ENCODE measurements at regions not wholly inside any gene's neighbourhood (a gene's known extent, or its start where the extent isn't known, plus 50 kb on each side); places are given as distances from the start of the nearest gene placed in this dataset.
"Not testable (repeated sequence)": the region's sequence is repeated elsewhere in the genome, so short reads cannot be mapped to it uniquely, and the experiment has no call there.

DNA sequence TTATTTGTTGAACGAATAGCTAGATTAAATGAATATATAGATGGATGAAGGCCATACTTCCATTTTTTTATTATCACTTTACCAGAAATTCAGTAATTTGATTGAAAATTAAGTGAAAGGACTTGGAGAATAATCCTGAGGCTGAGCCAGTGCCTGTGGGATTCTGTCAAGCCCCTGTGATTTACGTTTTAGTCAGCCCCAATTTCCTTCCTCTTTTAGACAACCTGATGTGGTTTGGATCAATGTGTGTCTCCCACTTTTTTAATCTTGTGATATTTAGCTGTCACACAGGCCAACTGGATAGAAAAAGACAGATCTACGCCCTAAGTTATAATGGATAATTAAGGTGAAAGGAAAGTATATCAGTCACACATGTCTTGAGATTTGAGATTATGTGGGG, 188.8 kb downstream of the EDN1 start:
- DNase-seq, result no peak

DNA sequence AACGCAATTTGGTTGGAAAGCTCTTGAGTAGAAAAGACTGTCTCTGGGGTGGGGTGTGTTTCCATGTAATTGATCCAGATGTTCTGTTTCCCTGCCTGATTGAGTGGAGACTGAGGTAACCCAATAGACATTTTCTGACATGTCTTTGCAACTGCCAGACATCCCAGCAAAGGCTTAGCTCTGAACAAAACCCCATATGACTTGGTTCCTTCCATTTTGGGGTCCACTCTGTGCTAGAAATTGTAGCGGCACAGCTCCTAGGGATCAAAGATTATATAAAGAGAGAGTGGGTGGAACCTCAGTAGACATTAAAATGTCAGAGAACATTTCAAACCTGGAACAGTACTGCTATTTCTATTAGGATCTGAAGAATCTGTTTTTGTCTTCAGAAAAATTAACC, 189.3 kb downstream of the EDN1 start:
- DNase-seq, result no peak

DNA sequence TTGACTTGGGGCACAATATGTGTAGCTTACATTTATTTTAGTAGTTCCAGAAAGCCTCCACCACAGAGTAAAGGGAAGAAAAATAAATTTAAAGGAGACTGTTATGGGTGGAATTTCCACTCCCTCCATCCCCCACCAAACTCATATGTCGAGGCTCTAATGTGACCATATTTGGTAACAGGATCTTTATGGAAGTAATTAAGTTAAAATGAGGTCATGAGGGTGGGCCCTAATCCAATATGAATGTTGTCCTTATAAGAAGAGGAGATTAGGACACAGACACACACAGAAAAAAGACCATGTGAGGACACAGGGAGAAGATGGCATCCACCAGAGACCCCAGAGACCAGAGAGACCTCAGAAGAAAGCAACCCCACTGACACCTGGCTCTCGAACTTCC, 189.7 kb downstream of the EDN1 start:
- DNase-seq, result no peak

DNA sequence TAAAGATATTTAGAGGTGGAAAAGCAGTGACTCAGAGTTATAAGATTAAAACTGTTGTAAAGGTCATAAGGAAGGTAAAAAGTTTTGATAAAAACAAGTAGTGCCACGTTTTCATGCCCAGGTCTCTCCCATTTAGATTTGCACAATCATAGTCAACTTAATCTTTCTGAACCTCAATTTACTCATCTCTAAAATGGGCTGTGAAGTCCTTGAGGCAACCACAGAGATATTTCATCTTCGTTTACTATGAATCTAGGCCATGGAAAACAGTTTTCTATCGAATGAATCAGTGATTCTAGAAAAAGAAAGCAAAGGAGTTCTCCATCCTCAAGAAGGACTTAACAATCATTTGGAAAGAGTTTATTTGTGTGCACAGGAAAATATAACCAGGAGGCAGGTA, 190.2 kb downstream of the EDN1 start:
- no peak for DNase-seq

DNA sequence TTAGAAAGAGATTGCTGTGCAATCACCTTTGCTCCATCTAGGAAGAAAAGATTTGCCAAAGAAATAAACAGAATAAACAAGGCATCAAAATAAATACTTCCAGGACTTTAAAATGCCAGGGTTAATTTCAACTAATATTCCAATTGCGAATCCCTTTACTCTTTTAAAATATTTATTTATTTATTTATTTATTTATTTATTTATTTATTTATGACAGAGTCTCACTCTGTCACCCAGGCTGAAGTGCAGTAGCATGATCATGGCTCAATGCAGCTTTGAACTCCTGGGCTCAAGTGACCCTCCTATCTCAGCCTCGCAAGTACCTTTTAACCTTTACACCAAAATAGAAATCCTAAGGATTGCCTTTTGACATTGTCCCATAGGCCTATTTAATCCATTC, 191.1 kb downstream of the EDN1 start:
- DNase-seq, result no peak

DNA sequence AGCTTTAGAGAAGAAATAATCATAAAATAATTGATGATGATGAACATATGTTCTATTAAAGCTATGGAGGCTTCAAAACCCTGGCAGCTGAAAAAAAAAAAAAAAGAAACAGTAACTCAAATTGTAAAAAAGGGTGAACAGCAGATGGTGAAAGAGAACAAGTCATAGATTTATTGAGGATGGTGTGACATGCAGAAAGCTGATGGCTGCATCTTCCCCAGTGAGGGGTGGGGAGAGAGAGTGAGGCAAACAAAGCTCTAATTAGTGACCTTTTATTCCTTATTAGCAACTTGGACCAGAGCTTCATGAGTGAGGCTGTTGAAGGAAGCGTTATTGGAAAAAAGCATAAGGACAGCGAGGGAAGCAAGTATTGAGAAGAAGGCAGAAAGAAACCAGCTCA, 191.7 kb downstream of the EDN1 start:
- no peak for DNase-seq

DNA sequence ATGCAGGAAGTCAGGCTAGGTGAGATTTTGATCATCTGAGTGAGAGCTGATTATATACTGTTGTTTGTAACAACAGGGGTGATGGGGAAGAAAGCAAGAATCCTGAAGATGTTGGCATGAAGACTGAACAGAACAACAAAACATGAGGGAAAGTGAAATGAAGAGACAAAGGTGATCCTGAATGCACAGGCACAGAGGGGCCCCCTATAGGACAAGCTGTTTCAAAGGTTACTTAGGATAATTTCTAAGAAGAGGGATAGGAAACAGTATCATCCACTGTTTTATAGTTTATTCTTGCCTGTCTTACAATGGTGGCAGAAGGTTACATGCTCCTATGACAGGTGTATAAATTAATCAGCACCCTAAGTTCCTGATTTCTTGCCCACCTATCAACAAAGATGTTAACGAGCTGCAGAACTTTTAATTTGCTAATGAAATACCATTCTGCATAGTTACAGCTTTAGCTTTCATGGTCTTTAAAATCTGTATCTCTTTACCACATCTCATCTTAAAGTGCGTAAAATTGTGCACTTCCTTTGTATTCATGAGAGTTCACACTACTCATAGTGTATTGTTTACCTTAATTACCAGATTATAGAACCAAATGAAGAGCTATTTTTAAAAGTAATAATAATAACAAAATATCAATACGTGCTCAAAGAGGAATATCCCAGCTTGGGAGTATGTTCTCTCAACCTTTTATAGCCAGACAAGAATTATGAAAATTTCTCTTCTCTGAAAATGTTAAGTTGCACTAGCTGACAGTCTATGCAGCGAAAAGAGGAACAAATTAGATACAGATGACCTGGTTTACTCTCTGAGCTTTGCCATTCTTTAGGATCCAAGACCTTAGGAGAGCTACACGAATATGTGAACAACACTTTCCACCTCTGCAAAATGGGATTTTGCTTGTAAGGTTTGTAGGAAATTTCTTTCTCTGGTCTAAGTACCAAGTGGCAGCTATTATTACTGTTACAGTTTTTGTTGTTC, 192.5 kb downstream of the EDN1 start:
- no peak for DNase-seq

DNA sequence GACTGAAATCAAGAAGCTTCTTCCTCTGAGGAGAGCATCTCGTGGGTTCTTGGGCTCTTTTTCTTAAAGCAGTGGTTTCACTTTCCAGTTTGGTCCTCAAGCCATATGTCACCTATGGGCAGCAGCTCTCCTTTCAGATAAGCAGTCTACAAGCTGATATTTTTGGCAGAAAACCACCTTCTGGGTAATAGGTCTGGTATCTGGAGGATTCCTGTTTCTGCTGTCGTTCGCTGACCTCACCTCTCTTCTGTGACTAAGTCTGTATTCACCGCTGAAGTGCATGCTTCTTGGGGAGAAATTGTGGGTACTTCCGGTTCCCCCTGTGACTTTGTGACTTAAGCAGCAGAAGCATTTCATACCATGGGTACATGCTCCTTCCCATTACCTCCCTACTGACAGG, 193.6 kb downstream of the EDN1 start:
- no peak for DNase-seq

DNA sequence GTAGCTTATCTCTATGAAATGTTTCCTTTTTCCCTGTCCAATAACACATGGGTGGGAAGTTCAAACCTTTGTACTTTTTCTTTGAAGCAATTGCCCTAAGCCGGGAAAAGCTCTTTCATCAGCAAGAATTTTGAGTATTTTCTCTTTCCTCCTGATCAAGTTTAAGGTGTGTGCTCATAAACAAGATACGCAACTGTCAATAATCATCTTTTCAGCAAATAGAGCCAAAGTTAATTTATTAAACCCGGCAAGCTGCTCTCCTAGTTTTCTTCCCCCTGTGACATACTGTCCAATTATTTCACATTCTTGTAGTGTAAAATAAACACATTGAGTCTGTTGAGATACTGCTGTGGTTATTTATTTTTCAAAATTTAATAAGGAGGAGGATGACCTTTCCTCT, 194.4 kb downstream of the EDN1 start:
- DNase-seq, result no peak

DNA sequence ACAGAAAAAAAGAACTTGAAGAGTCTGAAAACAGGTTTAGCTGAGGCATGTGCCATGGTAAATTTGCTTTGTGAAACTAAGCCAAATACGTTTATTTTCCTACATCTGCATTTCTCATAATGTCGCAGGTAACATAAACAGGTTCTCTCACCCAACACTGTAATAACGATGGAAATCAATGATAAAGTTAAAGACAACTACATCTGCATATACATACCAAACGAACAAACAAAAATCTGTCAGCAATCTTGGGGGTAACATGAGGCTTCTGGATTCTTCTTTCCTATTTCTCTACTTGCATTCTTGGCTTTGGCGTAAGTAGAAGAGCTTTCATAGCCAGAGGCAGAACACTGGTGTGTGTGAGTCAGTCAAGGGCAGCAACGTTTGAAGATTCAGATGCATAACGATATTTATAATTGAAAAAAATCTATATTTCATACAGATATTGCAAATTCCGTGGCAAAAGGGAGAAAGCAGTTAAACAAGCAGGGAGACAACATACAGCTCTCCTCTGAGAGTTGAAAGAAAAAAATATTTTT, 195.1 kb downstream of the EDN1 start:
- DNase-seq, result no peak

DNA sequence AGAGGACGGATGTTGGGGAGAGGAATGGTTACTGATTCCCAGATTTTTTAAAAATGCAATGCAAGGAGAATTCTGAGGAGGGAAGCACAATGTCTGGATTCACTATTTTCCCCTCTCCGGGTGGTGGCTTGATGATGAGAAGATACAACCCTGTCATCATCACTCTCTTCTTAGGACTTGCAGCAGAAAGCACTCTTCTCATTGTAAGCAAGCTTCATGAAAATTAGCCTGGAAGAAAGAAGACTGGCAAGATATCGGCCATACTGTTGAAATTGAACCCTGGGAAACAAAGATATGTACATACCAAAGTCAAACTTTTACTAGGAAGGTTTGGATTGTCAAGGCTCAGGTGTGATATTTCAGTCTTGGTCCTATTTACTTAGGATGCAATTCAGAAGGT, 195.7 kb downstream of the EDN1 start:
- no peak for DNase-seq

DNA sequence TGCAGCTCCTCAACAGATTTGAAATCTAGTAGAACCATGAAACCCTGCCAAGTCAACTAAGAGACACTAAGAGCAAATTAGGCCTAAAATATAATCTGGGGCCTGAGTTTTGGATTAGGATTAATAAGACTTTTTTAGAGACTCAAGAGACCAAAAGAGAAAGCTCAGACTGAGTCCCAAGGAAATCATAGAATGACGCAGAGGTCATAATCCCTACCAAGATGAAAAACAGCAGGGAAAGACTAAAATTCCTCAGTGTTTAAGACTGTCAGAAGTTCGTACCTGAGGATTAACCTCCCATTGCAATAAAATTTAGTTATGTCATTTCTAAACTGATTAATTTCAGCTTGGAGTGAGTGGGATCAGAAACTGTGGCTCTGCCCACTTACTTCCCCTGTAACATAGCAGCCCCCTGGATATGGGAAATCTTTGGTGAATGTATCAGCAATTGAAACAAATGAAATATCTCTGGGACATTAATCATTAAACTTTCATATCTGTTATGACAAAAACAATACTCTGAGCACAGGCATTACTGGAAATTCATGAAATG, 200.3 kb downstream of the EDN1 start:
- no peak for DNase-seq

DNA sequence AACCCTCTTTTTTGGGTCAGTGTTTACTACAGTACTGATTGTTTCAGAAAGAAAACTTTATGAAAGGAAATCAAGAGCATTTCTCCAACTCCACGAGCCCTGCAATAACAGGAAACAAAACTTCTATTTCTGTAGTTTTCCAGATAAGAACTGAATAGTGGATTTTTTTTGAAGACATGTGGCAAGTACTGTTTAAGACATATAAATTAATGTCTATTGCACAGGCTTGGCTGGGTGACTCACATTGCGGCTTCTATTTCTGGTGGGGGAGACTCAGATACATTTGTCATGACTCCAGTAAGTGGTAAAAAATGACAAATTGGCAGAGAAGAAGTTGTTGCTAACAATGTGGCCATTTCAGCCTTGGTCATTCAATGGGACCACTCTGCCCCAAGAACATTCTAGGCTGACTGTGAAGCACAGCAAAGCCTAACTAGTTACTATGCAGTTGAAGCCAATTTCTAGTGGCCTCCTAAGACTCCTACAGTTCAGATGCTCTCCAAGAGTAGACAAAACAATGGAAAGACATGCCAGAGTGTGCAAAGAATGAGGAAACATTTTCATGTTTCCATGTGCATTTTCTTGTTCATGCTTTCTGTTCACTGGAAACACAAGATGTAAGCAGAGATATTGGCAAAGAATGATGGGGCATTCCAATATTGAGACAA, 200.9 kb downstream of the EDN1 start:
- no peak for DNase-seq

DNA sequence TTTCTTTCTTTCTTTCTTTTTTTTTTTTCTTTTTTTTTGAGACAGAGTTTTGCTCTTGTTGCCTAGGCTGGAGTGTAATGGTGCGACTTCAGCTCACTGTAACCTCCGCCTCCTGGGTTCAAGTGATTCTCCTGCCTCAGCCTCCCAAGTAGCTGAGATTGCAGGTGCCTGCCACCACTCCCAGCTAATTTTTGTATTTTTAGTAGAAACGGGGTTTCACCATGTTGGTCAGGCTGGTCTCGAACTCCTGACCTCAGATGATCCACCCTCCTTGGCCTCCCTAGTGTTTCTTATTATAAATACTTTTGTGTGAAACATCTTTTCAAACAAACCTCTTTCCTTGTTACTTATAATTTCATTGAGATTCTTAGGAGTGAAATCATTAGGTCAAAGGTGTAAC, 202.8 kb downstream of the EDN1 start:
- not testable (repeated sequence) for DNase-seq

DNA sequence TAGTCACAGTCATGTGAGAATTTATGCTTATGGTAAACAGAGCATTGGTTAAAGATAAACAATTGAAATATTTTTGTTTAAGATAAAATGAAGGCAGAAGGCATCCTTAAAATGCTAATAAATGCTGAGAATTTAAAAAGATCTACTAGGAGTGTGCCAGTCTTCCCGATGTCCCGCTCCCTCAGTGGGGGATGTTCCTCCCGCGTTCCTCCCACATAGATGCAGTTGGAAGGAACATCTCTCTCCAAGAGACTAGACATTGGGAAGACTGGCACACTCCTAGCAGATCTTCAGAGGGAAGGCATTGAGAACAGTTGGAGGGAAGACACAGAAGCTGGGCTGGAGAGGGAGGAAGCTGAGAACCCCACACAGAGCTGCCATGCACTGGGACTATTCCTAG, 203.3 kb downstream of the EDN1 start:
- DNase-seq, result no peak

DNA sequence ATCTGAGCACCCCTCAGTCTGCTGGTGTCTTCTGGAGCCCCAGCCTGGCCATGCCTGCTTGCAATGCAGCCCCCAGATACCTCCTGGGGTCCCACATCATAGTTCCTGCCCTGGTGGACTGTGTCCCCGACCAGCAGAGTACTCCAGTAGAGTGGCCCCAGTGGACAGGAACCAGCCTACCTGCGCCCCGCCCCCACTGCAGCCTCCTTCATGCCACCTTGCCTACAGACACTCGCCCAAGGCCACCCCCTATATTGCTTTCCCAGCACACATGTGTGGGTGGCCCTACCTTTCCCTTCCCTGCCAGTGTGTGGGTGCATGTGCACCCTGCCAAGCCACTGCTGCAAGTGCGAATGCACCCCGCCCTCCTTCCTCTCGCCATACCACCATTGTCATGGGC, 204.0 kb downstream of the EDN1 start:
- DNase-seq, result no peak

DNA sequence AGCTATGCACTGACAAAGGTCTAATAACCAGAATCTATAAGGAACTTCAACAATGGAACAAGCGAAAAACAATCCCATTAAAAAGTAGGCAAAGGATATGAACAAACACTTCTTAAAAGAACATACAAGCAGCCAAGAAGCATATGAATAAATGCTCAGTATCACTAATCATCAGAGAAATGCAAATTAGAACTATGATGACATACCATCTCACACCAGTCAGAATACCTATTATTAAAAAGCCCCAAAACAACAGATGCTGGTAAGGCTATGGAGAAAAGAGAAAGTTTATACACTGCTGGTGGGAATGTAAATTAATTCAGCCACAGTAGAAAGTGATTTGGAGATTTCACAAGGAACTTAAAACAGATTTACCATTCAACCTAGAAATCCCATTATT, 211.8 kb downstream of the EDN1 start:
- no peak for DNase-seq

DNA sequence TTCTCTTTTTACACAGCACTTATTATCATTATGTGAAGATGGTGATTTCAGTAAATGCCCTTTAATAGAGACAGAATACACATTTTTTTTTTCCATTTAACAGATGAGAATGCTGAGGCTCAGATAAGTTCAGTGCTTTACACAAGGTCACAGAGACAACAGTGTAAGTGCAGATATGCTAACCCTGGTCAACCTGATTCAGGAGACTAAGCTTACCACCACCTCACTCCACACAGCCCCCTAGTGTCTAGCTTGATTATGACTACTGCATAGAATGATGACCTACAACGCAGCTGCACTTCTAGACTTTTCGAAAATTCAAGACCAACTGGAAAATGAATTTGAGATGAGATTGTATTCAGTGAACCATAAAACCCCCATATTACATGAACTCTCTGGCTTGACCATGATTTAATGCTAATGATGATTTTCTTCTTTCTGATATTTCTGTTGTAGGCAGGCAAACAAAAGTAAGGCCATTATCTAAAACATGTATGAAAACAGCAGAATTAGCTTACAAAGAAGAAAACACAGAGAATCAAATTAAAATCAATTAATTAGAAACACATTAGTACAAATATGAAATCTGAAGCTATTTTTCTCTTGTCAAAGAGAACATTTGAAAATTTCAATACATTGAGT, 212.1 kb upstream of the PHACTR1 start:
- DNase-seq, result no peak

DNA sequence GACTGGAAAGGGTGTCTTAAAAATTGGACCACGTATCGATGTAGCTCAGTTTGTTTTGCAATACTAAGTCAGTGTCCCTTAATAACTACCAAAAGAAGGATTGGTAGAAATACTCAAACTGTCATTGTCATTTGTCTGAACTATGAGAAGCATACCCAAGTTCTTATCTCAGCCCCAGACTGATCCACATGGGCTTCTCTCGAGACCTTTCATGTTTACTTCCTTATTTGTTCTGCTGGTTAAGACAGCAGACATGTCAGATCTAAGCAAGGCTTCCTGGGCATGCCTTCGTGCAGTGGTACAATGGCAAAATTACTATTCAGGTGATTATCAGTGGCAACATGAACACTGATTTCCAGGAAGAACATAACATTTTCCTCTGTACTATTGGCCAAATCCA, 211.1 kb upstream of the PHACTR1 start:
- no peak for DNase-seq

DNA sequence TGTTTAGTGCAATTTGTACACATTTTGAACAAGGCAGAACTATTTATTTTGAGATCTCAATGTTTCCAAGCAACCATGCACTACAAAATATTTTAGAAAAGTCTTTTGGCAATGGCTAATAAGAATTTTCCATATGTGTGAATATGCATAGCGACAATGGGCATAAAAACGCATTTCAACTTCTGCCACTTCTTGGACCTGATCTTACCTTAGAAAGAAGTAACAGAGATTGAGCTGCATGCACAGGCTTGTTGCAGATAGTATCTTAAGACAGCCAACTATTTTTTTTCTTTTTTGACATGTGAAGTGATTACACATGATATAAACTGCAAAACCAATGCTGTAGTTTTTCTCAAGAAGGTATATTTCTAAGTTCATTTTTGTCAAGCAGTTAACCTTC, 210.4 kb upstream of the PHACTR1 start:
- peak; percentile 14 for DNase-seq

DNA sequence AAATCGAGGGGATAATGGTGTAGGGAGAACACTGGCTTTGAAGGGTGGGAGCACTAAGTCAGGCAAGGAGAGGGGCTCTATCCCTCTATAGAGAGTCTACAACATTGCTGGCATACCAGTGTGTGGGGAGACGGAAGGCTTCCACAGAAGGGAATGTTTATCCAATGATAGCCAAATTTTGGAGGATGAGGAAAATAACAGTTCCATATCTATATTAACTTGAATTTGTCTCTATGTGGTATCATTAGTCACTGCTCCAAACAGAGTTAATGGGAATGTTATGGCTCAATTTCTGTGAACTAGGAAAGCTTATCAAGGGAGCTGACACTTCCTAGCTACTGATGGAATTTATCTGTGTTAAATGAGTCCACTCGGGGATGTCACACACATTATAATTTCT, 208.9 kb upstream of the PHACTR1 start:
- no peak for DNase-seq

DNA sequence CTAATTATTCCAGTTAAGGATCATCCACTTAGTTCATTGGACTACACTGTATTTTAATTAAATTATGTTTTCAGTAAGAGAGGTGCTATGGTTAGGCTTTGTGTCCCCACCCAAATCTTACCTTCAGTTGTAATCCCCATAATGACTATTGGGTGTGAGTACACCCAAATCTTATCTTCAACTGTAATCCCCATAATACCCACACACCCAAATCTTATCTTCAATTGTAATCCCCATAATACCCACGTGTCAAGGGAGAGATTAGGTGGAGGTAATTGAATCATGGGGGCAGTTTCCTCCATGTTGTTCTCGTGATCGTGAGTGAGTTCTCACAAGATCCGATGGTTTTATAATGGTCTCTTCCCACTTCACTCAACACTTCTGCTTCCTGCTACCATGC, 208.0 kb upstream of the PHACTR1 start:
- no peak for DNase-seq
